Activated CD8-positive, alpha-beta memory T cell treated with anti-CD3 and anti-CD28 coated beads, Interleukin-2, amount 10 ng/mL, durations not matched to agents 7 days and 5 days (primary cell): ENCODE measurements at regions not wholly inside any gene's neighbourhood (a gene's known extent, or its start where the extent isn't known, plus 50 kb on each side); places are given as distances from the start of the nearest gene placed in this dataset.
"Not testable (repeated sequence)": the region's sequence is repeated elsewhere in the genome, so short reads cannot be mapped to it uniquely, and the experiment has no call there.

Experiments
- ATAC-seq: fragments of 150-1000 bp; cut with Tn5 transposase; one replicate; pipeline ENCODE4 v1.10.0; 2021; ENCODE audit warnings: moderate library complexity
- CTCF ChIA-PET: fragments of 350-600 bp; sonication (Branson Sonifier 250); formaldehyde crosslinking; loops from one replicate; lab custom pipeline; 2021; ENCODE audit warnings: antibody characterized with exemption; lab: Charles Lee
- DNase-seq: peaks from one replicate; pipeline ENCODE4 v3.0.0-alpha.2; 2020
- H3K27ac Mint-ChIP-seq: one replicate; pipeline ENCODE4 v1.8.0; 2021; ENCODE audit warnings: mild to moderate bottlenecking, mixed read lengths
- H3K27me3 Mint-ChIP-seq: one replicate; pipeline ENCODE4 v1.8.0; 2021; ENCODE audit warnings: mixed read lengths
- H3K36me3 Mint-ChIP-seq: one replicate; pipeline ENCODE4 v1.8.0; 2021; ENCODE audit warnings: mild to moderate bottlenecking, mixed read lengths
- H3K4me1 Mint-ChIP-seq: one replicate; pipeline ENCODE4 v1.8.0; 2021; ENCODE audit warnings: mixed read lengths
- H3K4me3 Mint-ChIP-seq: one replicate; pipeline ENCODE4 v1.8.0; 2021; ENCODE audit warnings: mild to moderate bottlenecking, moderate library complexity, mixed read lengths
- H3K9me3 Mint-ChIP-seq: one replicate; pipeline ENCODE4 v1.8.0; 2022; ENCODE audit warnings: low read depth, mixed read lengths

- H3K4me3 Mint-ChIP-seq, result no peak overlapping the region
Observed at GRCh38 chr12:42737398-42737797, 147.9 kb upstream of the PRICKLE1 start.

GRCh38 chr12:42735861-42736361, 146.4 kb upstream of the PRICKLE1 start:
- no peak overlapping the region for H3K4me3 Mint-ChIP-seq
- H3K9me3 Mint-ChIP-seq, result no peaks in the 10 kb centered on the region
- no peak overlapping the region for H3K27ac Mint-ChIP-seq
- no peak for ATAC-seq
- no peaks in the 10 kb centered on the region for H3K27me3 Mint-ChIP-seq
- no peak for DNase-seq
- no peaks in the 10 kb centered on the region for H3K4me1 Mint-ChIP-seq
- H3K36me3 Mint-ChIP-seq, result no peaks in the 10 kb centered on the region
- CTCF ChIA-PET, result no interaction called here

More at GRCh38 chr12:42737398-42737797, 147.9 kb upstream of the PRICKLE1 start:
- no peaks in the 10 kb centered on the region for H3K36me3 Mint-ChIP-seq
- ATAC-seq (no peak), DNase-seq (no peak)
- no peaks in the 10 kb centered on the region for H3K4me1 Mint-ChIP-seq
- no peaks in the 10 kb centered on the region for H3K27me3 Mint-ChIP-seq
- no peaks in the 10 kb centered on the region for H3K9me3 Mint-ChIP-seq
- CTCF ChIA-PET, result no interaction called here
- no peak overlapping the region for H3K27ac Mint-ChIP-seq

- CTCF ChIA-PET, result no interaction called here
Observed at GRCh38 chr12:42733911-42734310, 144.4 kb upstream of the PRICKLE1 start.

GRCh38 chr12:42732908-42733411, 143.4 kb upstream of the PRICKLE1 start:
- Mint-ChIP-seq H3K4me1 (no peaks in the 10 kb centered on the region), H3K27me3 (no peaks in the 10 kb centered on the region), H3K4me3 (no peak overlapping the region), H3K9me3 (no peaks in the 10 kb centered on the region), H3K36me3 (no peaks in the 10 kb centered on the region), H3K27ac (no peak overlapping the region)
- DNase-seq (no peak), ATAC-seq (no peak)
- CTCF ChIA-PET, result no interaction called here

More at GRCh38 chr12:42733911-42734310, 144.4 kb upstream of the PRICKLE1 start:
- Mint-ChIP-seq H3K4me1 (no peaks in the 10 kb centered on the region), H3K27ac (no peak overlapping the region), H3K4me3 (no peak overlapping the region), H3K27me3 (no peaks in the 10 kb centered on the region), H3K36me3 (no peaks in the 10 kb centered on the region), H3K9me3 (no peaks in the 10 kb centered on the region)
- DNase-seq (no peak), ATAC-seq (no peak)

GRCh38 chr12:42730291-42730690, 140.7 kb upstream of the PRICKLE1 start:
- no peak overlapping the region for H3K27ac Mint-ChIP-seq
- ATAC-seq (no peak), DNase-seq (no peak)
- H3K4me1 Mint-ChIP-seq, result no peaks in the 10 kb centered on the region
- peaks cover 2% of the 10 kb centered on the region for H3K9me3 Mint-ChIP-seq
- H3K27me3 Mint-ChIP-seq, result no peaks in the 10 kb centered on the region
- H3K36me3 Mint-ChIP-seq, result no peaks in the 10 kb centered on the region
- CTCF ChIA-PET, result no interaction called here
- H3K4me3 Mint-ChIP-seq, result no peak overlapping the region

- H3K27me3 Mint-ChIP-seq, result no peaks in the 10 kb centered on the region
- H3K4me3 Mint-ChIP-seq, result no peak overlapping the region
- no peak for ATAC-seq
- no peak for DNase-seq
- no peaks in the 10 kb centered on the region for H3K4me1 Mint-ChIP-seq
- peaks cover 4% of the 10 kb centered on the region for H3K9me3 Mint-ChIP-seq
- CTCF ChIA-PET, result no interaction called here
- H3K27ac Mint-ChIP-seq, result no peak overlapping the region
- H3K36me3 Mint-ChIP-seq, result no peaks in the 10 kb centered on the region
Observed at GRCh38 chr12:42729535-42729900, 140.0 kb upstream of the PRICKLE1 start.

- DNase-seq (no peak), ATAC-seq (no peak)
- Mint-ChIP-seq H3K4me1 (no peaks in the 10 kb centered on the region), H3K27ac (no peak overlapping the region), H3K36me3 (no peaks in the 10 kb centered on the region), H3K27me3 (no peaks in the 10 kb centered on the region), H3K4me3 (no peak overlapping the region), H3K9me3 (peaks cover 6% of the 10 kb centered on the region)
- CTCF ChIA-PET, result no interaction called here
Observed at GRCh38 chr12:42728770-42729534, 139.4 kb upstream of the PRICKLE1 start.

- Mint-ChIP-seq H3K36me3 (no peaks in the 10 kb centered on the region), H3K27me3 (no peaks in the 10 kb centered on the region), H3K27ac (no peak overlapping the region), H3K4me1 (no peaks in the 10 kb centered on the region), H3K4me3 (no peak overlapping the region), H3K9me3 (peaks cover 6% of the 10 kb centered on the region)
- ATAC-seq (no peak), DNase-seq (no peak)
- CTCF ChIA-PET, result no interaction called here
Observed at GRCh38 chr12:42728287-42728686, 138.7 kb upstream of the PRICKLE1 start.

- H3K27me3 Mint-ChIP-seq, result no peaks in the 10 kb centered on the region
- ATAC-seq, result no peak
- H3K4me1 Mint-ChIP-seq, result no peaks in the 10 kb centered on the region
- no peak overlapping the region for H3K4me3 Mint-ChIP-seq
- CTCF ChIA-PET, result no interaction called here
- H3K9me3 Mint-ChIP-seq, result peaks cover 6% of the 10 kb centered on the region
- H3K36me3 Mint-ChIP-seq, result no peaks in the 10 kb centered on the region
- no peak for DNase-seq
- H3K27ac Mint-ChIP-seq, result no peak overlapping the region
Observed at GRCh38 chr12:42725809-42726208, 136.3 kb upstream of the PRICKLE1 start.

GRCh38 chr12:42716491-42716891, 126.9 kb upstream of the PRICKLE1 start:
- H3K36me3 Mint-ChIP-seq, result no peaks in the 10 kb centered on the region
- no peaks in the 10 kb centered on the region for H3K4me1 Mint-ChIP-seq
- no peak for ATAC-seq
- H3K4me3 Mint-ChIP-seq, result no peak overlapping the region
- CTCF ChIA-PET, result no interaction called here
- H3K27me3 Mint-ChIP-seq, result no peaks in the 10 kb centered on the region
- H3K27ac Mint-ChIP-seq, result no peak overlapping the region
- H3K9me3 Mint-ChIP-seq, result no peaks in the 10 kb centered on the region
- DNase-seq, result no peak

- H3K4me1 Mint-ChIP-seq, H3K27me3 Mint-ChIP-seq, H3K9me3 Mint-ChIP-seq, CTCF ChIA-PET, H3K27ac Mint-ChIP-seq, DNase-seq, H3K4me3 Mint-ChIP-seq, ATAC-seq, H3K36me3 Mint-ChIP-seq: not testable (repeated sequence)
Observed at GRCh38 chr12:42713566-42713965, 124.0 kb upstream of the PRICKLE1 start.

GRCh38 chr12:42708374-42708773, 118.8 kb upstream of the PRICKLE1 start:
- H3K36me3 Mint-ChIP-seq, H3K4me3 Mint-ChIP-seq, H3K27me3 Mint-ChIP-seq, DNase-seq, H3K27ac Mint-ChIP-seq, CTCF ChIA-PET, H3K9me3 Mint-ChIP-seq, H3K4me1 Mint-ChIP-seq, ATAC-seq: not testable (repeated sequence)

- no peak for ATAC-seq
- CTCF ChIA-PET, result no interaction called here
- DNase-seq, result no peak
- H3K4me3 Mint-ChIP-seq, result no peak overlapping the region
- no peaks in the 10 kb centered on the region for H3K9me3 Mint-ChIP-seq
- H3K27ac Mint-ChIP-seq, result no peak overlapping the region
- H3K4me1 Mint-ChIP-seq, result no peaks in the 10 kb centered on the region
- peaks cover 2% of the 10 kb centered on the region for H3K27me3 Mint-ChIP-seq
- H3K36me3 Mint-ChIP-seq, result no peaks in the 10 kb centered on the region
Observed at GRCh38 chr12:42707312-42708226, 118.0 kb upstream of the PRICKLE1 start.
